ENCODE measurements at regions not wholly inside any gene's neighbourhood (a gene's known extent, or its start where the extent isn't known, plus 50 kb on each side); places are given as distances from the start of the nearest gene placed in this dataset.

- TF ChIP-seq POLR2A (IDR thresholded peaks at IDR 0.05): no peak
- TF ChIP-seq, protein P1, sequence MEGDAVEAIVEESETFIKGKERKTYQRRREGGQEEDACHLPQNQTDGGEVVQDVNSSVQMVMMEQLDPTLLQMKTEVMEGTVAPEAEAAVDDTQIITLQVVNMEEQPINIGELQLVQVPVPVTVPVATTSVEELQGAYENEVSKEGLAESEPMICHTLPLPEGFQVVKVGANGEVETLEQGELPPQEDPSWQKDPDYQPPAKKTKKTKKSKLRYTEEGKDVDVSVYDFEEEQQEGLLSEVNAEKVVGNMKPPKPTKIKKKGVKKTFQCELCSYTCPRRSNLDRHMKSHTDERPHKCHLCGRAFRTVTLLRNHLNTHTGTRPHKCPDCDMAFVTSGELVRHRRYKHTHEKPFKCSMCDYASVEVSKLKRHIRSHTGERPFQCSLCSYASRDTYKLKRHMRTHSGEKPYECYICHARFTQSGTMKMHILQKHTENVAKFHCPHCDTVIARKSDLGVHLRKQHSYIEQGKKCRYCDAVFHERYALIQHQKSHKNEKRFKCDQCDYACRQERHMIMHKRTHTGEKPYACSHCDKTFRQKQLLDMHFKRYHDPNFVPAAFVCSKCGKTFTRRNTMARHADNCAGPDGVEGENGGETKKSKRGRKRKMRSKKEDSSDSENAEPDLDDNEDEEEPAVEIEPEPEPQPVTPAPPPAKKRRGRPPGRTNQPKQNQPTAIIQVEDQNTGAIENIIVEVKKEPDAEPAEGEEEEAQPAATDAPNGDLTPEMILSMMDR (IDR thresholded peaks at IDR 0.05): no peak
These were observed 431.8 kb upstream of the FZD8 start for GRCh38 chr10:36073796-36074345.

All from right lobe of liver (tissue), 4 donors.